ENCODE measurements at regions not wholly inside any gene's neighbourhood (a gene's known extent, or its start where the extent isn't known, plus 50 kb on each side); places are given as distances from the start of the nearest gene placed in this dataset.
"Not testable (repeated sequence)": the region's sequence is repeated elsewhere in the genome, so short reads cannot be mapped to it uniquely, and the experiment has no call there.

DNA sequence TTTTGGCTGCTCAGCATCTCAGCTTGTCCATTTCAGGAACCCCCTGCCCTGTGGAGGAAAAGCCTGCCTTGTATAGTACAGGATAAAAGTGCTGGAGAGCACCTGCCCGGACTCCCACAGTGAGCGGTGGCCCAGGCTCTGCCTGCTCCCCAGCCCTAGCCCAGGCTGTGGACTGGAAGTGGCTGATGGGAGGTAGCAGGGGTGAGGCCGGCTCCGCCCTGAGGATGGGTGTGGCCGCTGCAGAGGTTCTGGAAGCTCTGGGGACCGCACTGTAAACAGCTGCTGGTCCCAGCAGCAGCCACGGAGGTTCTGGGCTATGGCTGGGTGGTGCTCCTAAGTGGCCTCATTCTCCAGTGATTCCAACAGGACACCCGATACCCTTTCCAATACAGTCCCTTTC, 56.6 kb upstream of the HELT start:
- H3K9me3 ChIP-seq: no peaks in the 10 kb centered on the region
- no peaks in the 10 kb centered on the region for H3K36me3 ChIP-seq
- peaks cover 0 to 11% (median 6%) of the 10 kb centered on the region in 4 donors for H3K4me1 ChIP-seq
- no peak overlapping the region for H3K4me3 ChIP-seq
- H3K27me3 ChIP-seq: no peaks in the 10 kb centered on the region
- H3K27ac ChIP-seq: no peak overlapping the region
- TF ChIP-seq, protein P1, sequence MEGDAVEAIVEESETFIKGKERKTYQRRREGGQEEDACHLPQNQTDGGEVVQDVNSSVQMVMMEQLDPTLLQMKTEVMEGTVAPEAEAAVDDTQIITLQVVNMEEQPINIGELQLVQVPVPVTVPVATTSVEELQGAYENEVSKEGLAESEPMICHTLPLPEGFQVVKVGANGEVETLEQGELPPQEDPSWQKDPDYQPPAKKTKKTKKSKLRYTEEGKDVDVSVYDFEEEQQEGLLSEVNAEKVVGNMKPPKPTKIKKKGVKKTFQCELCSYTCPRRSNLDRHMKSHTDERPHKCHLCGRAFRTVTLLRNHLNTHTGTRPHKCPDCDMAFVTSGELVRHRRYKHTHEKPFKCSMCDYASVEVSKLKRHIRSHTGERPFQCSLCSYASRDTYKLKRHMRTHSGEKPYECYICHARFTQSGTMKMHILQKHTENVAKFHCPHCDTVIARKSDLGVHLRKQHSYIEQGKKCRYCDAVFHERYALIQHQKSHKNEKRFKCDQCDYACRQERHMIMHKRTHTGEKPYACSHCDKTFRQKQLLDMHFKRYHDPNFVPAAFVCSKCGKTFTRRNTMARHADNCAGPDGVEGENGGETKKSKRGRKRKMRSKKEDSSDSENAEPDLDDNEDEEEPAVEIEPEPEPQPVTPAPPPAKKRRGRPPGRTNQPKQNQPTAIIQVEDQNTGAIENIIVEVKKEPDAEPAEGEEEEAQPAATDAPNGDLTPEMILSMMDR (IDR thresholded peaks at IDR 0.05): no peak
- DNase-seq: no peak
- intact Hi-C loops (cut with DNase I; ENCODE audit: low total_unique reads): no loop called here

DNA sequence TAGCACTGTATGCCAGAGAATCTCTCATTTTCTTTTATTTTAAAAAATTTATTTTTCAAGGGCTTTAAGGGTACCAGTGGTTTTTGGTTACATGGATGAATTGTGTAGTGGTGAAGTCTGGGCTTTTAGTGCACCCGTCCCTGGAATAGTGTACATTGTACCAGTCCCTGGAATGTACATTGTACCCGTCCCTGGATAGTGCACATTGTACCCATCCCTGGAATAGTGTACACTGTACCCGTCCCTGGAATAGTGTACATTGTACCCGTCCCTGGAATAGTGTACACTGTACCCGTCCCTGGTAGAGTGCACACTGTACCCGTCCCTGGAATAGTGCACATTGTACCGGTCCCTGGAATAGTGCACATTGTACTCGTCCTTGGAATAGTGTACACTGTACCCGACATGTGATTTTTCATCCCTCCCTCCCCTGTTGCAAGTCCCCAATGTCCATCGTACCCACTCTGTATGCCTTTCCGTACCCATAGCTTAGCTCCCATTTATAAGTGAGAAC, 56.1 kb upstream of the HELT start:
- no peak overlapping the region for H3K4me3 ChIP-seq
- no peaks in the 10 kb centered on the region for H3K27me3 ChIP-seq
- H3K36me3 ChIP-seq: no peaks in the 10 kb centered on the region
- peaks cover 0 to 11% (median 6%) of the 10 kb centered on the region in 4 donors for H3K4me1 ChIP-seq
- H3K27ac ChIP-seq: no peak overlapping the region
- DNase-seq: no peak
- TF ChIP-seq, protein P1 (IDR thresholded peaks at IDR 0.05): no peak
- intact Hi-C loops (cut with DNase I; ENCODE audit: low total_unique reads): no loop called here
- no peaks in the 10 kb centered on the region for H3K9me3 ChIP-seq

DNA sequence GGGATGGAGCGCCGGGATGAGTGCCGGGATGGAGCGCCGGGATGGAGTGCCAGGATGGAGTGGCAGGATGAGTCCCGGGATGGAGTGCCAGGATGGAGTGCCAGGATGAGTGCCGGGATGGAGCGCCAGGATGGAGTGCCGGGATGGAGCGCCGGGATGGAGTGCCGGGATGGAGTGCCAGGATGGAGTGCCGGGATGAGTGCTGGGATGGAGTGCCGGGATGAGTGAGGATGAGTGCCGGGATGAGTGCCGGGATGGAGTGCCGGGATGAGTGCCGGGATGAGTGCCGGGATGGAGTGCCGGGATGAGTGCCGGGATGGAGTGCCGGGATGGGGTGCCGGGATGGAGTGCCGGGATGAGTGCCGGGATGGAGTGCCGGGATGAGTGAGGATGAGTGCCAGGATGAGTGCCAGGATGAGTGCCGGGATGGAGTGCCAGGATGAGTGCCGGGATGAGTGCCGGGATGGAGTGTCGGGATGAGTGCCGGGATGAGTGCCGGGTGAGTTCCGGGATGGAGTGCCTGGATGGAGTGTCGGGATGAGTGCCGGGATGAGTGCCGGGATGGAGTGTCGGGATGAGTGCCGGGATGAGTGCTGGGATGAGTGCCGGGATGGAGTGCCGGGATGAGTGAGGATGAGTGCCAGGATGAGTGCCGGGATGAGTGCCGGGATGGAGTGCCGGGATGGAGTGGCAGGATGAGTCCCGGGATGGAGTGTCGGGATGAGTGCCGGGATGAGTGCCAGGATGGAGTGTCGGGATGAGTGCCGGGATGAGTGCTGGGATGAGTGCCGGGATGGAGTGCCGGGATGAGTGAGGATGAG, 52.9 kb upstream of the HELT start:
- H3K4me1 ChIP-seq; DNase-seq; intact Hi-C loops (cut with DNase I; ENCODE audit: low total_unique reads): not testable (repeated sequence)

DNA sequence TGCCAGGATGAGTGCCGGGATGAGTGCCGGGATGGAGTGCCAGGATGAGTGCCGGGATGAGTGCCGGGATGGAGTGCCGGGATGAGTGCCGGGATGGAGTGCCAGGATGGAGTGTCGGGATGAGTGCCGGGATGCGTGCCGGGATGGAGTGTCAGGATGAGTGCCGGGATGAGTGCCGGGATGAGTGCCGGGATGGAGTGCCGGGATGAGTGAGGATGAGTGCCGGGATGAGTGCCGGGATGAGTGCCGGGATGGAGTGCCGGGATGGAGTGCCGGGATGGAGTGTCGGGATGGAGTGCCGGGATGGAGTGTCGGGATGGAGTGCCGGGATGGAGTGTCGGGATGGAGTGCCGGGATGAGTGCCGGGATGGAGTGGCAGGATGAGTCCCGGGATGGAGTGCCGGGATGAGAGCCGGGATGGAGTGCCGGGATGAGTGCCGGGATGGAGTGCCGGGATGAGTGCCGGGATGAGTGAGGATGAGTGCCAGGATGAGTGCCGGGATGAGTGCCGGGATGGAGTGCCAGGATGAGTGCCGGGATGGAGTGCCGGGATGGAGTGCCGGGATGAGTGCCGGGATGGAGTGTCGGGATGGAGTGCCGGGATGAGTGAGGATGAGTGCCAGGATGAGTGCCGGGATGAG, 52.1 kb upstream of the HELT start:
- H3K36me3 ChIP-seq; H3K4me1 ChIP-seq; intact Hi-C loops (cut with DNase I; ENCODE audit: low total_unique reads); DNase-seq; H3K4me3 ChIP-seq; H3K27me3 ChIP-seq; H3K27ac ChIP-seq; H3K9me3 ChIP-seq: not testable (repeated sequence)

More for the DNA sequence above, 52.9 kb upstream of the HELT start:
- H3K9me3 ChIP-seq, H3K27me3 ChIP-seq, H3K36me3 ChIP-seq, H3K4me3 ChIP-seq, H3K27ac ChIP-seq: not testable (repeated sequence)

DNA sequence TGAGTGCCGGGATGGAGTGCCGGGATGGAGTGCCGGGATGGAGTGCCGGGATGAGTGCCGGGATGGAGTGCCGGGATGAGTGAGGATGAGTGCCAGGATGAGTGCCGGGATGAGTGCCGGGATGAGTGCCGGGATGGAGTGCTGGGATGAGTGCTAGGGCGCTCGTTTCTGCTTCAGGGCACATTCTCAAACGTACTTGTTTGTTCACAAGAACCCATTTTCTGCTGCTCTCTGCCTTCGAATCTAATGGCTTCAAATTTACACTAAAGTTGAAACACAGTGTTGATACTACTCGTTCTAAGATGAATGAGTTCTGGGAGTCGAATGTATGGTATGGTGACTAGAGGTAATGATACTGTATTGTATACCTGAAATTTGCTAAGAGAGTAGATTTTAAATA, 50.6 kb upstream of the HELT start:
- intact Hi-C loops (cut with DNase I; ENCODE audit: low total_unique reads); H3K4me3 ChIP-seq; H3K4me1 ChIP-seq; H3K27me3 ChIP-seq; H3K27ac ChIP-seq; H3K9me3 ChIP-seq; DNase-seq; H3K36me3 ChIP-seq: not testable (repeated sequence)

DNA sequence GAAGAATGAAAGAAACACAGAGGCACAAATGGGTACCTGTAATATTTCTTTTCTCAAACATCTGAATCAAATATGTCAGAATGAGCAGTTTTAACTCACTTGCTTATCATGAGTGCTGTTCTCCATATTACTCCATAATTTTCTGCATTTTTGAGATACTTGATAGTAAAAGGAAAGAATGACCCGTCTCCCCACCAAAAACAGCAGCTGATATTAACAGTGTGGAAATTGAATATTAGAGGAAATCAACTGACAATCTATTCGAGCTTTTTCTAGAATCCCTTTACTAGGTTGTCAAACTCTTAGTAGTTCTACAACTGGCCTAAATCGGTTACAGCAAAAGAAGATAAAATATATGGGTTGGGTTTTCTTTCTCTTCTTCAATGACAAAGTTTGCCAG, 49.9 kb upstream of the HELT start:
- Histone ChIP-seq H3K27me3 (no peaks in the 10 kb centered on the region), H3K4me3 (no peak overlapping the region), H3K4me1 (no peaks in the 10 kb centered on the region), H3K27ac (no peak overlapping the region), H3K36me3 (no peaks in the 10 kb centered on the region), H3K9me3 (no peaks in the 10 kb centered on the region)
- intact Hi-C loops (cut with DNase I; ENCODE audit: low total_unique reads): no loop called here
- TF ChIP-seq, protein P1 (IDR thresholded peaks at IDR 0.05): no peak
- no peak for DNase-seq
